ENCODE measurements at regions not wholly inside any gene's neighbourhood (a gene's known extent, or its start where the extent isn't known, plus 50 kb on each side); places are given as distances from the start of the nearest gene placed in this dataset.

GRCh38 chr4:185916683-185917082, 104.7 kb upstream of the SORBS2 start:
- no peak for TF ChIP-seq CTCF (optimal IDR thresholded peaks at IDR 0.05 in 1 of 3, IDR thresholded peaks at IDR 0.05 in 1 of 3, conservative IDR thresholded peaks at IDR 0.05 in 1 of 3; ENCODE audit: extremely low read depth in 1 of 3, insufficient read depth in 2 of 3, low read length in 3 of 3)
- TF ChIP-seq EZH2 (IDR thresholded peaks at IDR 0.05; ENCODE audit: low read length), result no peak
